Muscle of back (tissue), 3 donors: ENCODE measurements at regions not wholly inside any gene's neighbourhood (a gene's known extent, or its start where the extent isn't known, plus 50 kb on each side); places are given as distances from the start of the nearest gene placed in this dataset.

ENCODE experiments used
- DNase-seq, 3 donors: peaks; one replicate each; pipeline versions ENCODE4 v3.0.0 to v3.0.0-alpha.2; 2013

DNA sequence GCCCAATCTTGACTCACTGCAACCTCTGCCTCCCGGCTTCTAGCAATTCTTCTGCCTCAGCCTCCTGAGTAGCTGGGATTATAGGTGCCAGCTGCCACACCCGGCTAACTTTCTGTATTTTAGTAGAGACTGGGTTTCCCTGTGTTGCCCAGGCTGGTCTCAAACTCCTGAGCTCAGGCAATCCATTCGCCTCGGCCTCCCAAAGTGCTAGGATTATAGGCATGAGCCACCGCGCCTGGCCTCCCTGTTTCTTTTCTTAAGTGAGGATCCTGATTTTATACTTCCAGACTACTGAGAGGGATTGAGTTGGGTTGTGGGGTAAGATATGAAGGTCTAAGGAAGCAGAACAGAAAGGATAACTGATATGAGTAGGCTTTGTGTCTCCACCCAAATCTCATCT is 106.8 kb downstream of the CNTN3 start:
- DNase-seq = no peak

DNA sequence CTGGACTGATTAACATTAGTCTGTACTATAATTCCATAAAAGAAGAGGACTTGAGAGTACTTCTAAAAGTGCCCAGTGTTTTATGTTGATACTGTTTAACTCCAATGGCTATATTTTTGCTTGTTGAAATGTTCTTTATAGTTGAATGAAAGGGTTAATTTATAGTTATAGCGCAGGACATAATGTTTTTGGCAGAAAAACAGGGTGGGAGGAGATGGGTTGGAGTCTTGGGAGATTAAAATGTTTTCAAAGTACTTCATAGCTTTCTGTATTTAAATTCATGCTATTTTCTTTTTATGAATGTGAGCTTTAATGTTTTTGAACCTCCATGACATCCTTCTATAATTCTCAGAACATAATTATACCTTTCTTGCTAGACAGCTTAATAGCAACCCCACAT is 108.2 kb downstream of the CNTN3 start:
- DNase-seq = no peak

DNA sequence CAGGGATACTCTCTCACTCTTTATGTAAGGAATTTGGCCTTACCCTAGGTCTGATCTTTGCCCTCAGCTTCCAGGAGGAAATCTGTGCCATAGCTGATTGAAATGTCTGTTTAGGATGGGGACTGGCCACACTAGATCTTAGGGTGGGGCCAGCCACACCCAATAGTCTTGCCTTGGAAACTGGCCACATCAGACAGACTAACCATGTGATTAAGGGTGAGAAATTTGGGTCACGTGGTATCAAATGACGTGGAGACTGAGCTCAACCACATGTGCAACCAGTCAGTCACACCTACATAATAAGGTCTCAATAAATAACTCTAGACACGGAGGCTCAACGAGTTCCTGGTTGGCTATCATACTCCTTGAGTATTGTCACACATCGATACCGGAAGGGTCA is 113.5 kb downstream of the CNTN3 start:
- DNase-seq = no peak

DNA sequence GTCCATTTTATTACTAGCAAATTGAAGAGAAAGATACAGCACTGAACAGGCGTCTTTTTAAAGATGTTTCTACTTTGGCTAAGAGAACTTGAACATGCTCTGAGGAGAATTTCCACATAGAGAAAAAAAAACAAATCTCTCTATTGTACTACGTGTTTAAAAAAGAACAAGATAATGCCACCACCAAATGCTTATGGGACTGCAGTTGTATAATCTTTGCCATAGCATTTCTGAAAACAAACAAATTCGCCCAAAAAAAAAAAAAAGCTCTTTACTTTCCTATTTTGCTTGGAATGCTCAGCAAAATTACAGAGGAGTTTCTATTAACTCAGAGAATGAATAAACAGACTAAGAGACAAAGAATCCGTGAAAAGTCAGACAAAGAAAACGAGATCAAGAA is 114.2 kb downstream of the CNTN3 start:
- no peak for DNase-seq

DNA sequence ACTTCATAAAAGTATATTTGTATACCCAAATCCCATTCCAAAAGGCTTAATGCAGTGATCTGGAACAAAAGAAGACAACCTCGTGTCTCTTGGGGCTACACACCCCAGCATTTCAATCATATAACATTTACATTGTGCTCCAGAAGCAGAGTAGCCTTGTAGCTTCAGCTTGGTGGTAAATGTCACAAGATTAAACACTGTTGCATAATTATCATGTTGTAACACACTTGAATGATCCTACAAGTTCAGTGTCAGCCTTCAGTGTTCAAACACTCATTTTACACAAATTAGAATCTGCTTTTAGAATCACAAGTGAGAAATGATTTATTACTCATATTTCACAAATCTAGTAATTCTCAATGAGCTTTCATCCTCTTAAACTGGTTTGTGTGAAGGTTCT is 122.6 kb downstream of the CNTN3 start:
- DNase-seq = no peak

DNA sequence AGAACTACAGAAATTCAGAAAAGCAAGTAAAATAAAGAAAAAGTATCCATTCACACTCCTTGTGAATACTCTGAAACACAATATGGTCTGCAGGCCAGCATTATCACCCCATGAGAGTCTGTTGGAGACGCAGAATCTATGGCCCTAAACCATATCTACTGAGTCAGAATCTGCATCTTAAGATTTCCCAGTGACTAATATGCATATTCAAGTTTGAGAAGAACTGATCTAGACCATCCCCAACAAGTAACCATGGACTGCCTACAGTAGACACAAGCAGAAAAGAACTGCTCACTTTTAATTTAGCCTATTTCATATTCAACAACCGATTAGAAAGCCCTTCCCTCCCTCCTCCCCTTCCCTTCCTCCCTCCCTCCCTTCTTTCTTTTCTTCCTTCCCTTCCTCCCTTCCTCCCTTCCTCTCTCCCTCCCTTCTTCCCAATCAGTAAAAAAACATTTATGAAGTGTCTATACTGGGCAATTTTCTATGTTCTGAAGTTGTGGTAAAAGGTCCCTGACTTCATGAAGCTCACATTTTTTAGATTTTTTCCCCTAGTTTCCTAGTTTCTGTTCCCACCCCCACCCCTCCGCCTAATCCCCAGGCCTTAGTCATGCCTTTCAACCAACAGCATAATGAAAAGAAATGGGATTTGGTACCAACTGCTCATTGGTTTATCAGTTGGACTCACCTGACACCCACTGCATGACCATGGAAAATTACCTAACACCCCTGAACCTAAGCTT is 125.2 kb downstream of the CNTN3 start:
- peak in 1 of 3 donors; percentile 24 for DNase-seq

DNA sequence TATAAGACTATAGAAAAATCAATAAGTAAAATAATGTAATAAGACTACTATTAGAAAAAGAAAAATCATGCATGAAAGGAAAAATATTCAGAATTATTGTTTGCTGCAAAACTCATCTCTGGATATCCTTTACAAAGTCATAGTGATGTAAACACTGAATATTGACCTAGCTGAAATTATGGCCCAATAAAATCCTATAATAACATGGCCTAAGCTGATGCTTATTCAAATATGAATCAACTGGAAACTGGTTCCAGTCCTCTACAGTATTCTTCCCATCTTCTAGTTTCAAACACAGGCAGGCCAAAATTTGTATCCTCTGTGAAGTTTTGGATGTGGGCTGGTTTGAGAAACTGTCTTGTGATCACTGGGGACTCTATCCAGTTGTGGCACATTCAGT is 134.5 kb downstream of the CNTN3 start:
- no peak for DNase-seq

DNA sequence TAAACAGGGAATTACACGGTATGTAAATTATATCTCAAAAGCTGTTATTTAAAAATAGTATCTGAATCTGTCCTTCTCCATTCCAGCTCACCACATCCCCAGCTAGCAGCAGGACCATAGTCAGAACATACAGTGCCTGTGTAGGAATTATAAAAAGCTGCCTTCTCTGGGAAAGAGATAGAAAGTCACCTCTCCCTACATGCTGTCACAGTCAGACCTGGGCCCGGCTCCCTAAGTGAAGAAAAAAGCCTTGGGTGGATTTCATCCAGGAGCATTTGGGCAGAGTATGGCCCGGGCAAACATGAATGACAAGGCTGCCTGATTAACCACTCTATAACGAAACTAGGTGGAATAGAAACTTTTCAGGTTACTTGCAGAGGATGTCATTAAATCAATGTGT is 144.1 kb downstream of the CNTN3 start:
- no peak for DNase-seq

DNA sequence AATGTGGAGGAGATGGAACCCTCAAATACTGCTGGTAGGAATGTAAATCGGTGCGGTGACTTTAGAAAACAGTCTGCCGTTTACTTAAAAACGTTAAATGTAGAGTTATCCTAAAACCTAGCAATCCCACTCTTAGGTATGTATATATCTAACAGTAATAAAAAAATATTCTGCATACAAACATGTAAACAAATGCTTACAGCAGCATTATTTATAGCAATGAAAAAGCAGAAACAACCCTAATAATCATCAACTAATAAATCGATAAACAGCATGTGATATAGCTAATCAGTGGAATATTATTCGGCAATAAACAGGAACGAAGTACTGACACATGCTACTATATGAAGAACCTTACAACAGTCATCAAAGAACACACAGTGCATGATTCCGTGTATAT is 144.7 kb downstream of the CNTN3 start:
- no peak for DNase-seq

DNA sequence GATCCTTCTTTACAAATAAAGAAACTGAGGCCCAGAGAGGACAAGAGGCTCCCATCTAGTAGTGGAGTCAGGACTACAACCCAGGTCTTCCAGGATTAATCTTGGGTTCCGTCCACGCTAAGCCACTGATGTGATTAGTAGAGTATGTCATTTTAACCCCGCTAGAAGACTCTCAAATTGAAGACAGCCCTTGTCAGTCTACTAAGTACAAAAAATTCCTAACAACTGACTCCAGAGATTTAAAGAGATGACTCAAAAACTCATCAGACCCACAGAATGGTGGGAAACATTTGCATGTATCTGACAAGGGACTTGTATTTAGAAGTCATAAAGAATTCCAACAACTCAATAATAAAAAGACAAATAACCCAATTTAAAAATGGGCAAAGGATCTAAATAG is 145.3 kb downstream of the CNTN3 start:
- peak in 1 of 3 donors; percentile 62 for DNase-seq

DNA sequence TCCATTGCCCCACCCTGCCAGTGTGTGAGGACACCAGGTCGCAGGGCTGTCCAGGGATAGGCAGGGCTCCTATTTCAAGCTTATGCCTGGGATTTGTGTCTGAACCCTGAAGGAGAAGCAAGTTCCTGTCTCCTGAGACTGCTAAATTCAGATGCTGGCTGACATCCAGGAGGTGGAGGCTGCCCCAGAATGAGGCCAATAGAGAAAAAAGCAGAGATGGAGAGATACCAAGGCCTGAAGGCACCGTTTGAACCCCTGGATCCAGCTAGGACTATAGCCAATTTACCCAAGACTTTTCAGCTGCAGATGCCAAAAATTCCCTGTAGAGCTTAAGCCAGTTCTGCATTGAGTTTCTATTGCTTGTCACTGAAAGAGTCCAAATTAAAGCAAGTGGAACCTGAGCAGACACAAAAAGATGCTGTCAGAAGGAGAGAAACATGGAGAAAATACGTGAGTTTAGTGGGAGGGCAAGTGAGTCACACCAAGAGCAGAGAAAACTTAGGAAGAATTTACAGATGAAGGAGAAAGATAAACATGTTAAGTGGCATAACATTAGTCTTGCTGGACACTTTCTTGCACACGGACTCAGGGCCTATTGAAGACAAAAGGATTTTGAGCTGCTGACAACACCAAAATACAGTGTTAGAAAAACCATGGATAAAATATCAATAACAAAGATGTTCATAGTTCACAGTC is 148.6 kb downstream of the CNTN3 start:
- DNase-seq = peak; percentile 20 to 57 (median 25)

DNA sequence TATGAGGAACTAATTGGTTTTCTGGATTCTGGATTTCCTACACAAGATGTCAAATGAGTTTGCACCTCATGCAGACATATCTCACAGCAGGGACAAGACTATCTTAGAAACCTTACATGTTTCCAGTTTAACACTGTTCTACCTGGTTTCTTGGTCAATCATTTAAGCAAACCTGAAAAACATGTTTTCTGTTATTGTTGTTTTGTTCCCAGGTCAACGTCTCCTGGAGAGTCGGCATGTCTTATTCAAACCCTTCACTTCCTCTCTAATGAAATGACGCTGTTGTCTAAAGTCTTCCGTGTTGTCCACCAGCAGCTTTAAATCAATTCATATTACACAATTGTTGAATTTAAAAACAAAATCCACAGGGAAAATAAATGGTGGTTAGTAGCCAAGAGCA is 150.9 kb downstream of the CNTN3 start:
- no peak for DNase-seq

DNA sequence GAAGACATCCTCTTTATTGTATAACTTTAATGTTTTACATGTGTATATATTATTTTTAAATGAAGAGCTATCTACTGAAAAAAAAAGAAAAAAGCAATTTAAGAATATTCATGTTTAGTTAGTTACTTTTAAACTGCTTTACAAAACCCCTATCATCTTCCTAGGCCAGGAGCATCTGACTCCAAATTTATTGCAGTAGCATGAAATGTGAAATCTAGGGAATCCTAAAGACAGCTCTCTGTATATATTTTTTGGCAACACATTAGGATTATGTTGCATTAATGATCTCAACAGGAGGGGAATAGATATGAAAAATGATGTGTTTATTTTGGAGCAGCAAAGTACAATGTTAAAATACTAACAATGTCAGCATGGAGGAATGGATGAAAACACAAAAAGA is 158.3 kb downstream of the CNTN3 start:
- peak in 1 of 3 donors; percentile 49 for DNase-seq

DNA sequence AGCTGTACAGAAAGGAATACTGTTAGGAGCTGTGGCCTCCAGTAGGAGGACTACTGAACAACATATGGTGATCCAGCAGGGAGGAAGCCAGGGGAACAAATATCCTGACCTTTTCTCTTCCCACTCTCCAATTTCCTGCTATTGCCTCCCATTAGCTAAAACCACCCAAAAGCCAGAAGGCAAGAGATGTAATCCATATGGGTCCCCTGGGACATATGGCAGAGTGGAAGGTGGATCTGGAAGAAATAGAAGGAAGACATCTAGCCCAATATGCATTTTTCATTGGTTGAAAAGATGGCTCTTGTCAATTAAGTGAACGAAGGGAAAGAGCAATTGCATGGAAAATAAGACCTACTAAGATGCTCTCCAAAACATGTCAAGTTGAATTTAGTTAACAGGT is 167.2 kb downstream of the CNTN3 start:
- no peak for DNase-seq

DNA sequence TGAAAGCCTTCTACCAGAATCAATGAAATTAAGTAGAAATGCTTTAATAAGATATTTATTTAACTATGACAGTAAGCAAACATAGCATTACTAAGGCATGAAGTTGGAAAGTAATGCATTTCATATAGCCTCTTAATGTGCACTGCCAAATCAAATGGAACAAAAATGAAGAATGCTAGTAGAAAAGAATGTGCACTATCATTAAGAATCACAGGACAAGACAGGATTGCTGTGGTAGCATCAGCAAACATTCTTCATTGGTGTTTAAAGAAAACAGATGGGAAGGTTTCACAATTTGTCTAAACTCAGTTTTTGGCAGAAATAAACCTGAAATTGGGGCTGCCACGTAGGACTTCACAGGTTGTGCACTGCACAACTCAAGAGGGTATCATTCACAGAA is 168.9 kb downstream of the CNTN3 start:
- DNase-seq = no peak

DNA sequence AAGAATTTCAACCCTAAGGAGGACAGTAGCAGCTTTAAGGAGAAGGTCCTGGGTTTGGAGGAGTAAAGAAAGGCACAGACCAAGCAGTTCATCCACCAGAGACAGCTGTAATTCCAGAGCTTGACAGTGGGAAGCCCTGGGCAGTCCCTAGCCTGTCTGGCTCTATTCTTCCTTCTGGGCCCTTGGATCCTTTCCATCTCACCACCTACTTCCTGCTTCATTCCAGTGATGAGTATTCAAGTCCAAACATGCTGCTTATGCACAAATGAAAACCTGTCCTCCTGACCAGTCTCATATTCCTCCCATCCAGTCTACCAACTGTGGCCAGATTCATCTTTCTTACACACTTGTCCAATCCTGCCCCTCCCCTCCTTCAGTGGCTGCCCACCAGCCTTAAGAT is 171.4 kb downstream of the CNTN3 start:
- no peak for DNase-seq

DNA sequence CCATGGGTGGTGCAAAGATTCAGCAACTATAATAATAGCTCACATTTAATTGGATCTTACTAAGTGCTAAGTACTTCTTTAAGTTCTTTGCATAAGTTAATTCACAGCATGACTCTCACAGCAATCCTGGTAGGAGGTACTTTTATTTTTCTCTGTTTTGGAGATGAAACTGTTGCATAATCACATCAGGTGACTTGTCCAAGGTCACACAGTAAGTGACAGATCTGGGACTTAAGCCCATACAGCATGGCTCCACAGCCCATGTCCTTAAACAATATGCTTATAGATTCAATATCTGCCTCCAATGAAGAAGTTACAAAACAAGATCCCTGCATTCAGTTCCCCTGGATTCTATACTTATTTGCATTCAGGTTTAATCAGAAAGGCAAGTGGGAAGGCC is 171.8 kb downstream of the CNTN3 start:
- no peak for DNase-seq

DNA sequence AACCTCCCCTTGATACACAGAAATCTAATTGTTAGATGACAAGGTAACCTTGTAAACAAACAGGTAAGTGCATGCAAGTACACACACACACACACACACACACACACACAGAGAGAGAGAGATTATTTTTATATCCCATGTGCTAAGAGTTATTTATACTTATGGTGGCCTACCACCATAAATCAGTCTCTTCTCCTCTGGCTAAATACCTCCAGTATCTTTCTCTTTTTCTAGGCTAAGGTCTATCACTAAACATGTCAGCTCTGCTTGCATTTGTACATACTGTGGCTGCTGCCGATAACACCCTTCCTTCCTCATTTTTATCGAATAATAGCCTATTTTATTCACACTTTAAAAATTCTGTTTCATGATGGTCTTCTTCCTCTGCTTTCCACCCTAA is 172.4 kb downstream of the CNTN3 start:
- no peak for DNase-seq

DNA sequence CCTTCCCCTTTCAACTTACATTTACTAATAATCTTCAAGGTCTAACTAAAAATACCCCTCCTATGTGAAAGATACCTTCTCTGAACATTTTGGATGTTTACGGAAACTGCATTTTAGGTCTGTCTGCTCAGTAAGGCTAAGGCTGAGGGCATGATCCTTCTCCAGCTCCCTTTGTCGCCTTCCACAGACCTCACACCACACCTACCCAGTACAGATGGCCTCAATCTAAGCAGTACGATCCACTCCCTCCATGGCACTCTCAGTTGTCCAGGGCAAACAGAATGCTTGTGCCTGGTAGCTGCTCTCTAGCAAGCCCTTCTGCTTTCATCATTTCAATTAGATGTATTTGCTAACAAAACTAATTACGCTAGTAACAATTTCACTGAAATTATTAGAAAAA is 178.3 kb downstream of the CNTN3 start:
- DNase-seq = no peak

DNA sequence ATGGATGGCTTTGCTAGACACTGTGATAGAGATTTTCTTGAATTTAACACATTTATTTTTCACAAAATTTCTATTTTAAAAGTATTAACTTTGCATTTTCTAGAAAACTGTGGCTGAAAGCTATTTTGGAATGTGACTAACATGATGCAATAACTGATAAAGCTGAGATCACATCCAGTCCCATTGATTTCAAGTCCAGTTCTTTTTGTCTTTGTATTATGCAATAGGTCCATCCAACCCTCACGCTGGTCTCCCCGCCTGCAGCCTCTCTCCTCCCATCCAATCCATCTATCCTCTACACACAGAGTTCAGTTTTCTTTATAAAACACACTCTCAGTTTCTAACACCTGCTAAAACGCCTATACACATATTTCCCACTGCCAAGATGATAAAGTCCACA is 178.8 kb downstream of the CNTN3 start:
- DNase-seq = no peak

DNA sequence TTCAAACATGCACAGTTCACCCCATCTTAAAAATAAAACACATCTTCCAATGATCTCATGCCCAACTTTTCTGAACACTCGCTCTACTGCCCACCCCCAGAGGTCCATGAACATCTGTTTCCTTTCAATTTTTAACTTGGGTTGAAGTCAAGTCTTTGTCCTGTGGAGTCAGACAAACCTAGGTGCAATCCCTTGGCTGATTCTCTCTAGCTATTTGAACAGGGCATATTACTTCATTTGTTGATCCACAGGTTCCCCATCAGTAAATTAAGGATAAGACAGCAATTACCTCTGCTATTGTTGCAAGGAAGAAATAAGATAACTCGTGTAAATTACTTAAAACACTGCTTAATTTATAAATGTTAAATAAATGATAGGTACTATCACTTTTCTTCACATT is 180.1 kb downstream of the CNTN3 start:
- no peak for DNase-seq

DNA sequence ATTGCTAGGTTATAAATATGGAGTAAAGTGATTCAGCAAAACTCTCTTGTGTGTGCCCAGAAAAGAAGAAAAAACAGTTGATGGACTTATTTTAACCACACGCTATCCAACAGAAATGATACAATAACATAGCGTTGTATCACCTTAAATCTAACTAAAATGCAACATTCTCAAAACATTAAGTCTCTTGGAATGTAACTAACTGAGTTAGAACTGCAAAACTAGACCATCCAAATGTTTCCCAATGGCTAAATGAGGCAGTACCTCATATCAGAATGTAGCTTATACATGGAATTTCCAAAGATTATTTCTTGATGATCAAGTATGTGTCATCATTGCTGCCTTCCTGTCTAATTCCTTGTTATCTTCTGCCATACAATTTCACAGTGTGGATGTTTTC is 187.9 kb downstream of the CNTN3 start:
- peak in 1 of 3 donors; percentile 66 for DNase-seq

DNA sequence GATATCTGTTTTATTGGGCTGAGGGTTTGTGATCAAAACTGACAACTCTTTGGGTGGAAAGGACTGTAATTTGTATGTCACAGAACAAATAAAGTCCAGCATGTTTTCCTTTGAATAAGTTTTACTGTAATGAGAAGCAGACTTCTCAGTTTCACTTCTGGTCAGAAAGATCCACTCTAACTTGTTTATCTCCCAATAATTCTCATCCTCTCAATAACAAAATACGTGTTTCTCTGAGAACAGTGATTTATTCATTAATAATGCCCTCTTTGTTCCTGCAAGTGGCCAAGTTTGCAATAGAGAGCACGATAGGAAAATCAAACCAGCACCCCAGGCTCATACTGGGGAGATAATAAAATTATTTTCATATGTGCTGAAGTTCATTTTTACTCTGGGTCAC is 190.6 kb downstream of the CNTN3 start:
- DNase-seq = no peak
